GM18505 (cell line): ENCODE measurements at regions not wholly inside any gene's neighbourhood (a gene's known extent, or its start where the extent isn't known, plus 50 kb on each side); places are given as distances from the start of the nearest gene placed in this dataset.
"Not testable (repeated sequence)": the region's sequence is repeated elsewhere in the genome, so short reads cannot be mapped to it uniquely, and the experiment has no call there.

Experiments
- ATAC-seq: cut with Tn5 transposase; IDR thresholded peaks from one replicate; pipeline ENCODE4 v1.9.1; 2021; ENCODE audit not compliant: unreplicated experiment
- POLR2A ChIP-seq: IDR thresholded peaks from 4 replicates; pipeline ENCODE4 v1.6.1; 2011; ENCODE audit warnings: borderline replicate concordance; ENCODE audit not compliant: insufficient read depth, insufficient read length; ENCODE audit errors: extremely low read depth

DNA sequence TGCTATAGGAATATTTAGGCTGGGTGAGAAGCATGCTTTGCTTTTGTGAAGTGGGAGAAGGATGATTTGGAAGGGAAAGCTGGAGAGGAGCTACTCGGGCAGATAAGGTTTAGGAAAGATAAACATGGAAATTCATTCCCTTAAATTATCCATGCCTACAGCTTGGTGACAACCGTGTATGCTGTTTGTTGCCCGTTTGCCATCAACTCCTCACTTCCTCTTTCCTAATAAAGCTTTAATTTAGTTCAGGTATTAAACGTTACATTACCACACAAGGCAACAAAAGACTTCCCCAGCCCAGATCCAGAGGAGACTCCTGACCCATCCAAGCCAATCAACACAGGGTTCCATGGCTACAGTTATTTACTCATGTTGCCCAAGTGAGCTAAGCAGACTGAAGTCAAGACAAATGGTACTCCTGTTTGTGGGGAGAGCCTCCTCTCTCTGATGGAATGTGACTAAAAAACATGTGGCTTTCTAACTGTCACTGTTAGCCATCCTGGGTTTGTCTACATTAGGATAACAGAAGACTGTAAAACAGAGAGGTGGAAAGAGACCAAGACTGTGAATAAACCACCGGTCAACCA lies 101.7 kb upstream of the GRAMD1B start:
- TF ChIP-seq POLR2A, result no peak
- no peak for ATAC-seq

DNA sequence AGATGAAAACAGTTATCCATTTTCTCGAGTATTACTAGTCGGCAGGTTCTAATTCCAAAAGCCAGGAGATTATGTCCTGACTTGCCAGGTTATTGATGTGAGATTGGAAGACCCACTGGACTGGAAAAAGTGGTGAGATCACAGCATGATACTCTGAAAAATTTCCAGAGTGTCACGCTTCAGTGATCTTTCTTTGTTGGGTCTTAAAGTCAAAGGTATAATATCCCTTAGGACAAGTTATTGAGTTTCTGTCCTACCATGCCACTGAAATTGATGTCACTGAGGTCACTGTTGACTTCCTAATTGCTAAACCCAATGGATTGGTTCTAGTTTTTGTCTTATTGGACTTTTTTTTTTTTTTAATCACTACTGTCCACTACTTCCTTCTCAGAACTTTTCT lies 104.5 kb upstream of the GRAMD1B start:
- no peak for TF ChIP-seq POLR2A
- no peak for ATAC-seq

DNA sequence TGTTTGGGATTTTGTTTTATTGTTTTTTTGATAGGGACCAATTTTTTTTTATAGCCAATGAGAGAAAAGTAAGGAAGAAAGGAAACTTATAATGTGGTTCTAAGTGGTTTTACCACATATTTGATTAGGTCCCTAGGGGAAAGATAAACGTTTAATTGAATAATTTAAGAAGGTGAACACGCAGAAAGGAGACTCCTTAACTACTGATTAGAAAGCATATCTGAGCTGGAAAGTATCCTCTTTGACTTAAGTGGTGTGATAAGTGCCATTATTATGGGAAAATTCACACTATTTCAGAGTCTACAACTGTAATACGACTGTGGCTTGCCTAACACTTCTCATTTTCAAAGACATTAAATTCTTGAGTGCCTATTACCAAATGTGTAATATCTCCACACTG lies 106.5 kb upstream of the GRAMD1B start:
- no peak for TF ChIP-seq POLR2A
- no peak for ATAC-seq

DNA sequence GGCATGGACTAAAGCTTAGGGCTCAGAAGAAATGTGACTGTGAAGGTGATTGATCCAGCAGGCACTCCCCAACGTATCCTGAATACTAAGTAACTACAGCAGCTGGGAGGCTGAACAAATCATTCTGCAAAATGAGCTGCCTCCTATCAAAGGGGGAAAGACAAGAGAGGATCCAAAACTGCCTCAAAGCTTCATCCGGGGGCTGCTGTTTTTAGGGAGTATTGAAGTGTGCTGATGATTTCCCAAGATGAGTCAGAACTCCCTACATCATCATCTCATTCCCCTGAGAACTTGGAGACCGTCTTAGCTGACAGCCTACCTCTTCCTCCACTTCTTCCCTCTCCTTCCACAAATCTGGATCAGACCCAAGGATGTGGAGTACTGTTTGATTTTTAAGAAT lies 108.4 kb upstream of the GRAMD1B start:
- no peak for TF ChIP-seq POLR2A
- no peak for ATAC-seq

DNA sequence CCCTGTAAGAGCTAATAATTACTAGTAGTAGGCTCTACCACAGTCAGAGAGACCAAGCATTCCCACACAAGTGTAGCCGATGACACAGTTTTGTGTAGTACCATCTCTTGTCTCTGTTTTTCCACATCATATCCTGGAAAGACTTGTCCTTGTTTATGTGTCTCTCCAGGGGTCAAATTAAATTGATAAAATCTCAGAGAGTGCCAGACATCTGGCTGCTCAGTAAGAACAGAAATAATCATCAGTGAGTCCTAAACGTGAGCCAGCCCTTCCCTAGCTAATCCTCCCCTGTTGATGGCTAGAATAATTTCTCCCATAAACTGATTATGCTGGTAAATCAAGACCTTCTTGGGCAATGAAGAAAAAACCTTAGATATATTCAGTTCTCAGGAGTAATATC lies 111.4 kb upstream of the GRAMD1B start:
- no peak for TF ChIP-seq POLR2A
- no peak for ATAC-seq

DNA sequence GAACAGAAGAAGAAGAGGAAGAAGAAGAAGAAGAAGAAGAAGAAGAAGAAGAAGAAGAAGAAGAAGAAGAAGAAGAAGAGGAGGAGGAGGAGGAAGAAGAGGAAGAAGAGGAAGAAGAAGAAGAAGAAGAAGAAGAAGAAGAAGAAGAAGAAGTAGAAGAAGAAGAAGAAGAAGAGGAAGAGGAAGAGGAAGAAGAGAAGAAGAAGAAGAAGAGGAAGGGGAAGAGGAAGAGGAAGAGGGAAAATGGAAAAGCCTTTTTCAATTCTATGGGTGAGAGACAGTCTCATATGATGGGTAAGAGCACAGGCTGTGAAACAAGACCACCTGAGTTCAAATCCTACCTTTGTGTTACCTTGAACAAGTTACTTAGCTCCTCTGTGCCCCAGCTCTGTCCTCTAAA lies 111.9 kb upstream of the GRAMD1B start:
- not testable (repeated sequence) for ATAC-seq

DNA sequence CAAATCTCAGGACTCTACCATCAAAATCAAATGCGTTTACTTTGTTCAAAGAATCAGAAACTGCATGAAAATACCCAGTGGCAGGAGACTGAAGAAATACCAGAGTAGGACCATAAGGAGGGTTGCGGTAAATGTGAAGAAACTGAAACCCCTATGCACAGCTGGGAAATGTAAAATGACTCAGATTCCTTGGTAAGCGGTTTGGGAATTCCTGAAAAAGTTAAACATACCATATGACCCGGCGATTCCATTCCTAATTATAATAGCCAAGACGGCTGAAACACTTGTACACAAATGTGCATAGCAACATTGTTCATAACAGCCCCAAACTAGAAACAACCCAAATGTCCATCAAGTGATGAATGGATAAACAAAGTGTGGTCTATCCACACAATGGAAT lies 114.1 kb upstream of the GRAMD1B start:
- TF ChIP-seq POLR2A, result no peak
- ATAC-seq, result no peak

DNA sequence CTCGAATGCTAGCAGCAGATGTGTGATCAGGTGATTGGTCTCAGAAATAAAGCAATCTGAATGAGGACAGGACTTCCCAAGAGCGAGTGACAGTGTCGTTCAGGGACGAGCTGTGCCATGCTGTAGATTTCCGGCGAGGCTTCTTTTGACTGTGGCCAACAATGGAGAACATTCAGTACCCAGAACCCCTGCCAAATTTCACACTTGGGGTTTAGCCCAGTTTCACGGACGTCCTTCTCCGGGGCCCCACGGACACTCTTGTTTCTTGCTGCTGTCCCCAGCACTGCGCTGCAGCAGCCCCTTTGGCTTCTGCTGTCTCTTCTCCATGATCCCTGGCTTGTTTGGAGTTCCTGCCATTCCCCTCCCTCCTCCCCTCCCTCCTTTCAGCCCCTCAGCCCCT lies 115.1 kb upstream of the GRAMD1B start:
- no peak for ATAC-seq
- TF ChIP-seq POLR2A, result no peak

DNA sequence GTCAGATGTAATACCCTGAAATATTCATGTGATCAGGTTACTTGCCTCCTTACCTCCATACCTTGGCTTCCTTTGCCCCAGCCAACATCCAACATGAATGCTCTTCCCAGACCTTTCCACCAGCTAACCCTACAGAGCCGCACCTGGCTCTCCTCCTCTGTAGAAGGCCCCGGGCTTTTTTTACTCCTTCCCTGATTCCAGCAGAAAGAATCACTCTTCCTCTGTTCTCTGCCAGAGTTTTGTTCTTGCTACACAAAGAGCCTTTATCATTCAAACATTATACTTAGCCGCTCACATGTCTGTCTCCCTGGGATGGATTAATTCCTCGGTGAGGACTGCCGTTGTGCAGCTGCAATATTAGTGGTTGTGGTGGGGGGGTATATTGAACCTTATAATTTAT lies 116.8 kb upstream of the GRAMD1B start:
- no peak for TF ChIP-seq POLR2A
- no peak for ATAC-seq

DNA sequence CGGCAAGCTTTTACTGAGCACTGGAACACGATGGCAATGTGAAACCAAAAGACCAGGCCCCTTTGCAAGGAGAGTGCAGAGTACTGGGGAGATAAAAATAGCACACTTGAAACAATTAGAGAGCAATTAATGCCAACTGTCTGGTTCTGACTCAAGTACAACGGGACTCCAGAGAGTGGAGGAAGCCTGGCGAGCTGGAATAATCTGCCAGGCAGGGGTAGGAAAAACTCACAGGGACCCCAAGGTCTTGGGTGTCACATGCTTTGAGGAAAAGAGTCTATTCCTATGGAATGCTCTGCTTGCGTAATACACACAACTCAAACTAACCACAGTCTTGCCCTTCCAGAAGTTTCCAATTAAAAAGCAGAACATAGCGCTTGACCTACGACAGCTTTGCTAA lies 113.0 kb upstream of the CLMP start:
- no peak for ATAC-seq
- TF ChIP-seq POLR2A, result no peak

DNA sequence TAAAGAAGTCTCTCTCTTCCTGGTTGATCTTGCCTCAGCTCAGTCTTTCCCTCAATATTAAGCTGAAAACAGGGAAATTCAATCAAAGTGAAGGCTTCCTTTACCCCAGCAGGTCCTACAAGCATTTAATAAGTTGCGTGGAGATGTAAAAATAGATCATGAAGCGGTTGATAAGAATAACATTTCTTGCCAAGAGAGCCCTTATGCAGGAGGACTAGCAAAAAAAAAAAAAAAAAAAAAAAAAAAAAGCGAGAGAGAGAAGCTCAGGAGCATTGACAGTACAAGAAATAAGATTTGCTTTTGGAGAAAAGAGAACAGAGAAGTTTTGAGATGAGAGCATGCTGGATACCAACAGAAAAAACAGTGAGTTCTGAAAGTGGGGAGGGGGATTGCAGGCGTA lies 112.2 kb upstream of the CLMP start:
- ATAC-seq, result no peak
- no peak for TF ChIP-seq POLR2A

DNA sequence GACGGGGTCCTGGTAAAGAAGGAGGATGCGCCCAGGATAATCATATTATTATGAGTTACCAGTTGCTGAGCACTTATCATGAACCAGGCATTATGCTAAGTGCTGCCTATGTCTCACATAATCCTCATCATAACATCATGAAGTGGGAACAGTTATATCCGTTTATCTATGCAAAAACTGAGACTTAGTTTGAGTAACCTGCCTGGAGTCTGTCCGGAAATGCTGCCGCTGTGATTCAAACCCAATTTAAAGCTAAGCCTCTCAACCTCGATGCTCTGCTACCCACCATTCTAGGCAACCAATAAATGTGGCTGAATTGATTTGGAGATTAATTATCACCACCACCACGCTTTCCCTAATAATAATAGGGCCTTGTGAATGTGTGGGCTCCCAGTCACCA lies 111.5 kb upstream of the CLMP start:
- no peak for TF ChIP-seq POLR2A
- no peak for ATAC-seq

DNA sequence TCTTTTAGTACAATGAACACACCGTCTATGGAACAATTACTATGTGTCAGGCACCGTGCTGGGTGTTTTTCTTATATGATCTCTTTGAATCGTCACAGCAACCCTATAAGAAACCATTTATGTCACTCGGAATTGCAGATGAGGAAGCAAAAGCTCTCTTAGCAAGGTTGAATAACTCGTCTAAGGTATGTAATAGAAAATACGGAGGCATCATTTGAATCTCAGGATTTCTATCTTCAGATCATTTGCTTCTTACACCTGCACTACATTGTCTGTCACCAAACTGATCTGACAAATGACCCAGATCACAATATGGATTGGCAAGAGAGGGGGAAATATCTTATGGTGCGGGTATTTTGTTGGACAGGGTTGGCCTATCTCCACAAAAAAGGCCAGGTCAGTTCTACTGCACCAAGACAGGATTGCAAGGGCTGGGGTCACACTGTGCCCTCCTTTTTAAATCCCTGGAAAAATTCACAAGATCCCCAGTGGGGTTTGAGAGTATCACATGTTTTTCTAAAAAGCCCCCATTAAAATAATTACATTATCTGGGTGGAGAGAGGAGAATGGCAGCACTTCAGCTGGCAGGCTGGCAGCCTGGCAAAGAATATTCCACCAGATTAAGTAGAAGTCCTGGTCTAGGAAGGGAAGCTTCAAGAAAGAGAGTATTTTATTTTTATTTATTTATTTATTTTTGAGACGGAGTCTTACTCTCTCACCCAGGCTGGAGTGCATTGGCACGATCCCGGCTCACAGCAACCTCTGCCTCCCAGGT lies 110.7 kb upstream of the CLMP start:
- ATAC-seq, result no peak
- no peak for TF ChIP-seq POLR2A

DNA sequence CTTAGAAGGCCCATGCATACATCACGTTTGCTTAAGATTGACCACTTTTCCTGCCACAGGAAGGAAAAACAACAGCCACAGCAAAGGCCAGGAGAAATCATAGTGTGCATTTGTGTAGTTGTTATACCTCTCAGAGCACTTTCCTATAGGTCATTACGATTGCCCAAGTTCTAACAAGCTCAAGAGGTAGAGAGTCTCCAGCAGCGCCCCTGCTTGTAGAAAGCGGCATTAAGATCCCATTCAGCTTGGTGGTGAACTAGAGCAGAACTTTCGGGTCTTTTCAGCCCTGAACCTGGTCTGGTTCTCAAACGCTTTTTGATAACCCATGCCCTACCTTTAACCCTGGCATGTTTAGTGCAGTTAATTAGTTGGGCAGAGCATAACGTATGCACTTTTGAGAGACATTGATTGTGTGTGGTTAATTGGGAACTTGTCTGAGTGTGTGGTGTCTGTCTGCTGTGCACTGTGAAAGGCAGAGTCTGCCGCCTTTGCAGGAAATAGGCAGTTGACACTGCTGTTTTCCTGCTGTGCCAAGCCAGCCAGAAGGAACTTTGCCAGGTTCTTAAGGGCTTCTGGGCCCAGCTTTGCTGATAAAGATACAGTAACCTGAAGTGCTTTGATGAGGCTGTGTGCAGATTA lies 109.9 kb upstream of the CLMP start:
- no peak for TF ChIP-seq POLR2A
- ATAC-seq, result no peak
